ENCODE measurements at regions not wholly inside any gene's neighbourhood (a gene's known extent, or its start where the extent isn't known, plus 50 kb on each side); places are given as distances from the start of the nearest gene placed in this dataset.

DNA sequence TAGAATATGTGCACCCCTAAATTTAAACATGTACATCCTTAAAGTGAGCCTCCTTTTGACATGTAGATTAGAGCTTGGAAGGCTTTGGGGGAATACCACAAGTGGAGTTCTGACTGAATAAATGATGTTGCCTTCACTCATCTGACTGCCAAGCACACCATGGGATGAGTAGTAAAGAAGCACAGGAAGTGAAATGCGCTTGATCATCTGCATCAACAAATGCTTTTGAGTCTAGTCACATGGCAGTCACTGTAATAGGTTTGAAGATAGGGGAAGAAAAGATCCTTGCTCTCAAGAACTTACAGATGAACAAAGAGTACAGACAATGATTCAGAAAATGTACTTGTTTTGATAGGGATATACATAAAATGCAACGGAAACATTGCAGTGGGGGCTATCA lies 62.0 kb upstream of the STARD4 start:
- H3K4me3 Mint-ChIP-seq, result no peak overlapping the region

DNA sequence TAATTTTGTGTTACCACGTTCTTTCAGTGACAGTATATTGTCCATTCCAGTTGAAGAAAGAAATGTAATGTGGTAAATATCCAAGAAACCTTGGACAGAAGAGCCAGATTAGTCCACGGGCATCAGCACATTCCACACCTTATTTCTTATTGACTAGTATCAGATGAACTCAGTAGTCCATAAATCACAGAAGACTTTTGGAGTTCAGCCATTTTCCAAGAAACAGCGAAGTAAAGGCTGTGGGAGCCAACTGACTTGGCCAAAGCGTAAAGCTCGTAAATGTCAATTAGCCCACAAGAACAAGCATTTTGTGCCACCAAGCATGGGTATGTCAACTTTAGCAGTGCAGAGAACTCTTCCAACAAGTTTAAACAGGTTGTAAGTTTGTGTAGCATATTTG lies 60.2 kb upstream of the STARD4 start:
- Mint-ChIP-seq H3K36me3 (ENCODE audit: low read depth) (peaks cover 10% of the 10 kb centered on the region), H3K27me3 (ENCODE audit: low read depth) (no peaks in the 10 kb centered on the region), H3K9me3 (no peaks in the 10 kb centered on the region), H3K4me1 (no peaks in the 10 kb centered on the region), H3K27ac (ENCODE audit: unreplicated experiment) (no peak overlapping the region), H3K4me3 (no peak overlapping the region)
- TF ChIP-seq, protein P1, sequence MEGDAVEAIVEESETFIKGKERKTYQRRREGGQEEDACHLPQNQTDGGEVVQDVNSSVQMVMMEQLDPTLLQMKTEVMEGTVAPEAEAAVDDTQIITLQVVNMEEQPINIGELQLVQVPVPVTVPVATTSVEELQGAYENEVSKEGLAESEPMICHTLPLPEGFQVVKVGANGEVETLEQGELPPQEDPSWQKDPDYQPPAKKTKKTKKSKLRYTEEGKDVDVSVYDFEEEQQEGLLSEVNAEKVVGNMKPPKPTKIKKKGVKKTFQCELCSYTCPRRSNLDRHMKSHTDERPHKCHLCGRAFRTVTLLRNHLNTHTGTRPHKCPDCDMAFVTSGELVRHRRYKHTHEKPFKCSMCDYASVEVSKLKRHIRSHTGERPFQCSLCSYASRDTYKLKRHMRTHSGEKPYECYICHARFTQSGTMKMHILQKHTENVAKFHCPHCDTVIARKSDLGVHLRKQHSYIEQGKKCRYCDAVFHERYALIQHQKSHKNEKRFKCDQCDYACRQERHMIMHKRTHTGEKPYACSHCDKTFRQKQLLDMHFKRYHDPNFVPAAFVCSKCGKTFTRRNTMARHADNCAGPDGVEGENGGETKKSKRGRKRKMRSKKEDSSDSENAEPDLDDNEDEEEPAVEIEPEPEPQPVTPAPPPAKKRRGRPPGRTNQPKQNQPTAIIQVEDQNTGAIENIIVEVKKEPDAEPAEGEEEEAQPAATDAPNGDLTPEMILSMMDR (conservative IDR thresholded peaks at IDR 0.05), result no peak
- no peak for DNase-seq (ENCODE audit: low read depth, low spot score)

More for the DNA sequence above, 62.0 kb upstream of the STARD4 start:
- H3K27me3 Mint-ChIP-seq (ENCODE audit: low read depth), result no peaks in the 10 kb centered on the region
- H3K36me3 Mint-ChIP-seq (ENCODE audit: low read depth), result peaks cover 7% of the 10 kb centered on the region
- no peaks in the 10 kb centered on the region for H3K9me3 Mint-ChIP-seq
- TF ChIP-seq, protein P1 (conservative IDR thresholded peaks at IDR 0.05), result no peak
- no peak for DNase-seq (ENCODE audit: low read depth, low spot score)
- no peak overlapping the region for H3K27ac Mint-ChIP-seq (ENCODE audit: unreplicated experiment)
- no peaks in the 10 kb centered on the region for H3K4me1 Mint-ChIP-seq

DNA sequence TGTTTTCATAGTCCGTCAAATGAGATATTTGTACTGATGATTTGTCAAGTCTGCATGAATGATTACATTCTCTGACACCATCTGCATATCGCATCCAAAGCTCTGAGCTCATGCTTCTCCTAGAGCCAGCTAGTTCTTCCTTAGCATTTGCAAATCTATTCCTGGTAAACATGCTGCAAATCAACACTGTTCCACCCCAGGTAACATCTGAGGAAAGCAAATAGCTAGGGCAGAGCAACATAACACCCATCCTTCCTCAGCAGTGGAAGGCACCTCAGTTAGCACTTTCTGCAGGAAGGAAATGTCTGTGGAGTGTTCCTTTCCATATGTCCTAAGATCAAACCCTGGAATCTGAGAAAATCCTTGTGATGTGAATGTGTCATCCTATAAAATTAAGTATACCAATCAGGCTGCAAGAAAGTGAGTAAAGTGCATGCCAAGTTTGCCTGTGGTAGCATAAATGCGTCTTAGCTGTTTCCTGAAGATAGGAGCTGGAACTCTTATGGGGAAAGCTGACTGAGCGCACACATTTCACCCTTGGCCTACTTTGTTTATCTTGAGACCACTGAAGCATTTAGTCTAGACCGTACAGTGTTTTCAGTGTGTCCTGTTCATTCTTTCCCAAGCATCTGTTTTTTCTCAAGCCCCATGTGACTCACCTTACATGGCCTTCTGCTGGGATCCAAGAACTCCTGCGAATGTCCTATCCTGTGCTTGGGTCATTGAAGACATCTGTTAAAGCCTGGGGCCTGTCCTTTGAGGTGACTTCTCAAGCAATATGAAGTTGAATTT lies 50.9 kb upstream of the STARD4 start:
- TF ChIP-seq, protein P1 (conservative IDR thresholded peaks at IDR 0.05), result no peak
- Mint-ChIP-seq H3K36me3 (ENCODE audit: low read depth) (peaks cover 2% of the 10 kb centered on the region), H3K27me3 (ENCODE audit: low read depth) (no peaks in the 10 kb centered on the region), H3K9me3 (peaks cover 11% of the 10 kb centered on the region), H3K27ac (ENCODE audit: unreplicated experiment) (no peak overlapping the region), H3K4me3 (no peak overlapping the region), H3K4me1 (peaks cover 4% of the 10 kb centered on the region)
- DNase-seq (ENCODE audit: low read depth, low spot score), result no peak

DNA sequence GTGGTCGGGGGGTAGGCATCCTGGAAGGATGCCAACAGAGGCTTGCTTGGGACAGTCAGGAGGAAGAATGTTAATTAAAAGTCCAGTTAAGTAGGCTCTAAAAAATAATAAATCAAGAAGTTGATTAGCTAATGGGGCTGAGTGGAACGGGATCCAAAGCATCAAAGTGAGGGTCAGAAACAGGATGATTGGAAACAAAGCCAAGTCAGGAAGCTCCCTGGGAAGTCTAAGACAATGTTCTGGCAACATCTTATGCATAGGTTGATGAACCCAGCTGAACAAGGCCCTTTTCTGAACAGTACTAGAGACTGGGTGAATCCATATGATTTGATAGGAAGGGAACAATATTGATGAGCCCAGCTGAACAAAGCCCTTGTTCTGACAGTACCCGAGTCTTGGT lies 50.2 kb upstream of the STARD4 start:
- Mint-ChIP-seq H3K4me1 (peaks cover 4% of the 10 kb centered on the region), H3K27me3 (ENCODE audit: low read depth) (no peaks in the 10 kb centered on the region), H3K27ac (ENCODE audit: unreplicated experiment) (no peak overlapping the region), H3K36me3 (ENCODE audit: low read depth) (peaks cover 2% of the 10 kb centered on the region), H3K4me3 (no peak overlapping the region), H3K9me3 (peaks cover 11% of the 10 kb centered on the region)
- TF ChIP-seq, protein P1 (conservative IDR thresholded peaks at IDR 0.05), result no peak
- no peak for DNase-seq (ENCODE audit: low read depth, low spot score)
